ENCODE measurements at regions not wholly inside any gene's neighbourhood (a gene's known extent, or its start where the extent isn't known, plus 50 kb on each side); places are given as distances from the start of the nearest gene placed in this dataset.

DNA sequence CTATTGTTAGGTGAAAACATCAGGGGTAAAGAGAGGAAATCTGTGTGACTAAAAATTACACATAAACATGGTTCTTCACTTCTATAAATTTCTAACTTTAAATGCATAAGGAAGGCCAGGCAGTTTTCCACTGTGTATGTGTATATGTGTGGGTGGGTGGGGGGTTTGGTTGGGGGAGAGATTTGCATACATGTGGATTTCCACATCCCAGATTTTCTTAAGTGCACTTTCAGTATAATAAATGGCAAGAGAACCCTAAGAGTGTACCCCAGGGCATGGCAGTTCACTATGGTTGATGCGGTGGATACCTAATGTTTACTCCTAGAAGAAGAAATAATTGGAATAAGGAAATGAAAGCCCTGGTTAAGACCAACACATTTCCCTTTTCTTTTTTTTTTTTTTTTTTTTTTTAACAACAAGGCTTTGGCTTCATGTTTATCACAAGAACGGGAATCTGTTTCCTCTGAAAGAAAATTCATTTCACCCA is 451.8 kb upstream of the CCL2 start:
- TF ChIP-seq, protein P1, sequence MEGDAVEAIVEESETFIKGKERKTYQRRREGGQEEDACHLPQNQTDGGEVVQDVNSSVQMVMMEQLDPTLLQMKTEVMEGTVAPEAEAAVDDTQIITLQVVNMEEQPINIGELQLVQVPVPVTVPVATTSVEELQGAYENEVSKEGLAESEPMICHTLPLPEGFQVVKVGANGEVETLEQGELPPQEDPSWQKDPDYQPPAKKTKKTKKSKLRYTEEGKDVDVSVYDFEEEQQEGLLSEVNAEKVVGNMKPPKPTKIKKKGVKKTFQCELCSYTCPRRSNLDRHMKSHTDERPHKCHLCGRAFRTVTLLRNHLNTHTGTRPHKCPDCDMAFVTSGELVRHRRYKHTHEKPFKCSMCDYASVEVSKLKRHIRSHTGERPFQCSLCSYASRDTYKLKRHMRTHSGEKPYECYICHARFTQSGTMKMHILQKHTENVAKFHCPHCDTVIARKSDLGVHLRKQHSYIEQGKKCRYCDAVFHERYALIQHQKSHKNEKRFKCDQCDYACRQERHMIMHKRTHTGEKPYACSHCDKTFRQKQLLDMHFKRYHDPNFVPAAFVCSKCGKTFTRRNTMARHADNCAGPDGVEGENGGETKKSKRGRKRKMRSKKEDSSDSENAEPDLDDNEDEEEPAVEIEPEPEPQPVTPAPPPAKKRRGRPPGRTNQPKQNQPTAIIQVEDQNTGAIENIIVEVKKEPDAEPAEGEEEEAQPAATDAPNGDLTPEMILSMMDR (IDR thresholded peaks at IDR 0.05), result no peak
- no peak for TF ChIP-seq EZH2 (IDR thresholded peaks at IDR 0.05; ENCODE audit: borderline replicate concordance, insufficient read depth, low read depth, low read length, poor library complexity, severe bottlenecking)
